ENCODE measurements at regions not wholly inside any gene's neighbourhood (a gene's known extent, or its start where the extent isn't known, plus 50 kb on each side); places are given as distances from the start of the nearest gene placed in this dataset.
A peak's percentile ranks its signal among the peaks of the same experiment; 100 is the strongest.

GRCh38 chr12:13817131-13817530 is 164.3 kb downstream of the GRIN2B start (continued):
- no peak for TF ChIP-seq REST (IDR thresholded peaks at IDR 0.05)
- TF ChIP-seq, protein P1, sequence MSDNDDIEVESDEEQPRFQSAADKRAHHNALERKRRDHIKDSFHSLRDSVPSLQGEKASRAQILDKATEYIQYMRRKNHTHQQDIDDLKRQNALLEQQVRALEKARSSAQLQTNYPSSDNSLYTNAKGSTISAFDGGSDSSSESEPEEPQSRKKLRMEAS (IDR thresholded peaks at IDR 0.05) = no peak
- no peak for TF ChIP-seq KDM1A (IDR thresholded peaks at IDR 0.05; ENCODE audit: low read depth)
- no peak for TF ChIP-seq HMGXB4 (CRISPR knock-in tag; IDR thresholded peaks at IDR 0.05; ENCODE audit: borderline replicate concordance)

GRCh38 chr12:13816394-13816793 is 165.0 kb downstream of the GRIN2B start:
- CTCF ChIA-PET = no interaction called here
- TF ChIP-seq HEYL (CRISPR knock-in tag; IDR thresholded peaks at IDR 0.05) (no peak), HDAC2 (IDR thresholded peaks at IDR 0.05) (no peak), HOXB13 (CRISPR knock-in tag; IDR thresholded peaks at IDR 0.05; ENCODE audit: low read depth) (no peak)

GRCh38 chr12:13812168-13812567 is 169.2 kb downstream of the GRIN2B start:
- ChIA-PET POLR2A (no interaction called here), CTCF (no interaction called here)
- peaks cover 19% of the 10 kb centered on the region for H3K4me1 ChIP-seq
- no peaks in the 10 kb centered on the region for H3K9me3 ChIP-seq
- no peak overlapping the region for H3K27ac ChIP-seq
- ATAC-seq = no peak
- TF ChIP-seq RCOR1 (IDR thresholded peaks at IDR 0.05; ENCODE audit: low read depth, low read length) = no peak
- TF ChIP-seq ZC3H11A (IDR thresholded peaks at IDR 0.05) = no peak
- no peak for TF ChIP-seq ZFP36 (IDR thresholded peaks at IDR 0.05; ENCODE audit: borderline replicate concordance, partially characterized antibody)
- TF ChIP-seq EP300 (IDR thresholded peaks at IDR 0.05) = no peak
- no peak for TF ChIP-seq JUNB (IDR thresholded peaks at IDR 0.05)
- no peak for TF ChIP-seq SMC3 (IDR thresholded peaks at IDR 0.05)
- TF ChIP-seq RARB (CRISPR knock-in tag; IDR thresholded peaks at IDR 0.05) = no peak
- TF ChIP-seq ZSCAN20 (CRISPR knock-in tag; IDR thresholded peaks at IDR 0.05) = no peak
- no peak for TF ChIP-seq MAZ (IDR thresholded peaks at IDR 0.05; ENCODE audit: borderline replicate concordance, low read depth, low read length)
- no peak for TF ChIP-seq POLR2A (IDR thresholded peaks at IDR 0.05; ENCODE audit: low read length)
- no peak for TF ChIP-seq GATA3 (IDR thresholded peaks at IDR 0.05; ENCODE audit: borderline replicate concordance)
- no peak overlapping the region for H3K4me2 ChIP-seq
- FAIRE-seq = no peak
- DNase-seq (ENCODE audit: low read depth in 1 of 2, low spot score in 1 of 2) = no peak
- no peak overlapping the region for H3K4me3 ChIP-seq

More at GRCh38 chr12:13816394-13816793, 165.0 kb downstream of the GRIN2B start:
- 81% methylated on average over 2 of the region's 2 CpGs for WGBS (ENCODE audit: missing lambda C conversion rate)
- Histone ChIP-seq H3K4me2 (no peak overlapping the region), H3K4me3 (no peak overlapping the region), H3K27ac (no peak overlapping the region), H3K9me3 (no peaks in the 10 kb centered on the region), H3K4me1 (peaks cover 21% of the 10 kb centered on the region)
- POLR2A ChIA-PET = no interaction called here
- ATAC-seq = peak in 1 of 2 experiments; percentile 23; a peak in 1 of 6 replicates
- no peak for FAIRE-seq
- DNase-seq (ENCODE audit: low read depth in 1 of 2, low spot score in 1 of 2) = peak in 1 of 2 experiments; percentile 13

DNA sequence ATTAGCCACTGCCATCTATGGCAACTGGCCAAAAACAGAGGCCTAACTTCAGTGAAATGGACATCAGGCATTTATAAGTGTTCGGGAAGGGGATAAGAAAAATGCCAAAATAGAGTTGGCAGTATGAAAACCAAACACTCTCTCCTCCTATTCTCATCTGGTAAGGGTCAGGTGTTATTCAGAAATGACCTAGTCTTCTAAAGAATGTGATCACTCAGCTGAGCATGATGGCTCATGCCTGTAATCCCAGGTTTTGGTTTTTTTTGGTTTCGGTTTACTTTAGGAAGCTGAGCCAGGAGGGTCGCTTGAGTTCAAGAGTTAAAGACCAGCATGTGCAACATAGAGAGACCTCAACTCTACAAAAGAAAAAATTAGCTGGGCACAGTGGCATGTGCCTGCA is 170.3 kb downstream of the GRIN2B start:
- FAIRE-seq (no peak), ATAC-seq (no peak), DNase-seq (ENCODE audit: low read depth in 1 of 2, low spot score in 1 of 2) (no peak)
- 66% methylated on average over 3 of the region's 3 CpGs for WGBS (ENCODE audit: missing lambda C conversion rate)
- POLR2A ChIA-PET = no interaction called here
- peaks cover 11% of the 10 kb centered on the region; the same call in 2 of the 3 replicates for H3K4me1 ChIP-seq
- CTCF ChIA-PET = no interaction called here
- no peak overlapping the region for H3K4me3 ChIP-seq
- TF ChIP-seq EP300 (IDR thresholded peaks at IDR 0.05) (no peak), HMGXB4 (CRISPR knock-in tag; IDR thresholded peaks at IDR 0.05; ENCODE audit: borderline replicate concordance) (no peak), GATA3 (IDR thresholded peaks at IDR 0.05; ENCODE audit: borderline replicate concordance) (no peak), JUN (IDR thresholded peaks at IDR 0.05) (no peak), RFX5 (IDR thresholded peaks at IDR 0.05) (no peak), NFE2L2 (conservative IDR thresholded peaks at IDR 0.05; ENCODE audit: low read length) (no peak), POLR2A (IDR thresholded peaks at IDR 0.05; ENCODE audit: low read length) (no peak), KDM1A (IDR thresholded peaks at IDR 0.05; ENCODE audit: low read depth) (no peak), RCOR1 (IDR thresholded peaks at IDR 0.05; ENCODE audit: low read depth, low read length) (no peak), CTCF (IDR thresholded peaks at IDR 0.05) (no peak)
- TF ChIP-seq, protein P2, sequence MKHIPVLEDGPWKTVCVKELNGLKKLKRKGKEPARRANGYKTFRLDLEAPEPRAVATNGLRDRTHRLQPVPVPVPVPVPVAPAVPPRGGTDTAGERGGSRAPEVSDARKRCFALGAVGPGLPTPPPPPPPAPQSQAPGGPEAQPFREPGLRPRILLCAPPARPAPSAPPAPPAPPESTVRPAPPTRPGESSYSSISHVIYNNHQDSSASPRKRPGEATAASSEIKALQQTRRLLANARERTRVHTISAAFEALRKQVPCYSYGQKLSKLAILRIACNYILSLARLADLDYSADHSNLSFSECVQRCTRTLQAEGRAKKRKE (CRISPR knock-in tag; IDR thresholded peaks at IDR 0.05; ENCODE audit: low read depth) = no peak
- H3K4me2 ChIP-seq = no peak overlapping the region
- no peaks in the 10 kb centered on the region for H3K9me3 ChIP-seq
- no peak overlapping the region for H3K27ac ChIP-seq

Data from A549 (cell line).